GM19438 (cell line): ENCODE measurements at regions not wholly inside any gene's neighbourhood (a gene's known extent, or its start where the extent isn't known, plus 50 kb on each side); places are given as distances from the start of the nearest gene placed in this dataset.
"Not testable (repeated sequence)": the region's sequence is repeated elsewhere in the genome, so short reads cannot be mapped to it uniquely, and the experiment has no call there.

Experiments
- ATAC-seq: cut with Tn5 transposase; IDR thresholded peaks from one replicate; pipeline ENCODE4 v1.9.1; 2021; ENCODE audit warnings: low read depth; ENCODE audit not compliant: unreplicated experiment

- ATAC-seq = no peak
These were observed 273.0 kb upstream of the PLET1 start for GRCh38 chr11:112533682-112534081.

- ATAC-seq = no peak
These were observed 273.5 kb upstream of the PLET1 start for GRCh38 chr11:112534208-112534607.

GRCh38 chr11:112537026-112537425 lies 276.4 kb upstream of the PLET1 start:
- no peak for ATAC-seq

- ATAC-seq = no peak
These were observed 277.2 kb upstream of the PLET1 start for GRCh38 chr11:112537846-112538330.

- ATAC-seq = no peak
These were observed 278.0 kb upstream of the PLET1 start for GRCh38 chr11:112538534-112539280.

GRCh38 chr11:112539281-112539555 lies 278.6 kb upstream of the PLET1 start:
- ATAC-seq = not testable (repeated sequence)

- no peak for ATAC-seq
These were observed 279.1 kb upstream of the PLET1 start for GRCh38 chr11:112539741-112540140.

GRCh38 chr11:112540261-112540660 lies 279.6 kb upstream of the PLET1 start:
- no peak for ATAC-seq

- ATAC-seq = no peak
These were observed 280.7 kb upstream of the PLET1 start for GRCh38 chr11:112541140-112542046.

GRCh38 chr11:112542479-112542878 lies 281.8 kb upstream of the PLET1 start:
- ATAC-seq = no peak

GRCh38 chr11:112543390-112543789 lies 282.7 kb upstream of the PLET1 start:
- ATAC-seq = no peak

- ATAC-seq = no peak
These were observed 288.0 kb upstream of the PLET1 start for GRCh38 chr11:112548641-112549040.

- ATAC-seq = no peak
These were observed 292.6 kb upstream of the PLET1 start for GRCh38 chr11:112553205-112553731.

GRCh38 chr11:112554586-112554985 lies 293.9 kb upstream of the PLET1 start:
- no peak for ATAC-seq

- no peak for ATAC-seq
These were observed 295.1 kb upstream of the PLET1 start for GRCh38 chr11:112555491-112556364.

- ATAC-seq = no peak
These were observed 298.0 kb upstream of the PLET1 start for GRCh38 chr11:112558691-112559090.

GRCh38 chr11:112563808-112564207 lies 303.1 kb upstream of the PLET1 start:
- ATAC-seq = no peak

GRCh38 chr11:112564228-112564955 lies 303.7 kb upstream of the PLET1 start:
- ATAC-seq = no peak

- ATAC-seq = no peak
These were observed 304.9 kb upstream of the PLET1 start for GRCh38 chr11:112565551-112565950.

GRCh38 chr11:112566124-112566523 lies 305.5 kb upstream of the PLET1 start:
- no peak for ATAC-seq
